ENCODE measurements at regions not wholly inside any gene's neighbourhood (a gene's known extent, or its start where the extent isn't known, plus 50 kb on each side); places are given as distances from the start of the nearest gene placed in this dataset.

DNA sequence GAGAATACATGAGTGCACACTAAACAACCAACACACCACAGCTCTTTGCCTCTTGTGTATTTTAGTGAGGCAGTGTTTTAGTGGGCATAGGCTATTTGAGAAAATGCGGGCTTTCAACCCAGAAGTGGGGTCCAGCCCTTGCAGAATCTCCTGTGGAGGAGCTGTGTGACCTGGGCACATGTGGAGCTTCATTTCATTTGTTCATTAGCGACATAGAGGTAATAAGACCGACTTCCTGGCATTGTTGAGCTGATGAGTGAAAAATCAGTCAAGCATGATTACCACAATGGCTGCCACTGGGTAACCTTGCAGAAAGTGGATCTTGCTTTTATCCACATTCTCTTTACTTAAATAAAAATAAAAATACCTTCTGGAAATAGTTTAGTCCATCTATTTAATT is 923.5 kb downstream of the BCL11B start:
- DNase-seq (ENCODE audit: low read depth in 6 of 9, low spot score in 9 of 9): no peak
- H3K4me1 ChIP-seq (ENCODE audit: control insufficient read depth in 2 of 2, insufficient read depth in 2 of 2, low read length in 2 of 2): peaks cover 0 to 15% of the 10 kb centered on the region in 2 donors
- H3K27me3 ChIP-seq (ENCODE audit: control insufficient read depth in 2 of 2, insufficient read depth in 1 of 2, low read length in 1 of 2): no peaks in the 10 kb centered on the region
- H3K36me3 ChIP-seq (ENCODE audit: control insufficient read depth in 2 of 2, insufficient read depth in 2 of 2, low read length in 1 of 2): no peaks in the 10 kb centered on the region
- no peak overlapping the region for H3K4me3 ChIP-seq (ENCODE audit: low read length in 2 of 2)
- 98% methylated on average over 3 of the region's 3 CpGs for WGBS
- no peak overlapping the region for H3K27ac ChIP-seq (ENCODE audit: low read depth in 1 of 2, low read length in 1 of 2)
- H3K9me3 ChIP-seq (ENCODE audit: control insufficient read depth in 2 of 2, insufficient read depth in 1 of 2, low read length in 1 of 2): peaks cover 0 to 6% of the 10 kb centered on the region in 2 donors

DNA sequence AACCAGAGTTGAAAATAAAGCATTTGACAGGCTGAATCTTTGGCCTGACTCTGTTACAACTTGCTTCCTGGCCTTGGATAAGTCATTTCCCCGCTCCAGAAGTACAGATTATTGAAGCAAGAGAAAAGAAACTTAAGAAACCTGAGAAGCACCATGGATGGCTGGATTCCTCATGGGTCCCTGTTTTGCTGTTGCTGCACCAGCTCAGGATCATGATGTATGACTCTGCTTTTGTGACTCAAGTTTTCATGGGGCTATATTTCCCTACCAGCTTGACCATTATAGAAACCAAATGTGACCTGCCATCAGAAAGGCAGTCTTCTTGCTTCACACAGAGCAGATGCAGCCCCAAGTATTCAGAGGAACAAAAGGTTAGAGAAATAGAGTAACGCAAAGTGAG is 921.8 kb downstream of the BCL11B start:
- H3K4me3 ChIP-seq (ENCODE audit: low read length in 2 of 2): no peak overlapping the region

DNA sequence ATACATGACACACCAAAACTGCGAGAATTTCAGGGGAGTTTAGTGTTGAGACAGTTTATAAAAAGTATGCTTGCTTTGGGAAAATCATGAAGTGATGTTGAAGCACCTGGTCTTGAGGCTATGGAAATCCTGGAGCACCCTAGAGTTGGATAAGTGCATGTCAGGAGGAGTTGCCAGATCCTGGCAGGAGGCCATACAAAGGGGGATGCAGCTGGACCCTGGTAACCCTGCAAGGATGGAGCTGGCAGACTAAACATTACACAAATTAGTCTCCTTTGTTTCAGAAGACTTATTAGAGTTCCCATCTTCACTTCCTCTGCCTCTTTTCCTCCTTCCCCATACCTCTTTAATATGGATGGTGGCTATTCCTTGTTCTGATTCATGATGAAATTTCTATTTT is 907.0 kb downstream of the BCL11B start:
- no peak for DNase-seq (ENCODE audit: low read depth in 6 of 9, low spot score in 9 of 9)
- WGBS: 95% methylated on average over 1 of the region's 1 CpG
- peaks cover 0 to 7% of the 10 kb centered on the region in 2 donors for H3K36me3 ChIP-seq (ENCODE audit: control insufficient read depth in 2 of 2, insufficient read depth in 2 of 2, low read length in 1 of 2)
- no peak overlapping the region for H3K4me3 ChIP-seq (ENCODE audit: low read length in 2 of 2)
- no peak overlapping the region for H3K27ac ChIP-seq (ENCODE audit: low read depth in 1 of 2, low read length in 1 of 2)
- no peaks in the 10 kb centered on the region for H3K27me3 ChIP-seq (ENCODE audit: control insufficient read depth in 2 of 2, insufficient read depth in 1 of 2, low read length in 1 of 2)
- H3K4me1 ChIP-seq (ENCODE audit: control insufficient read depth in 2 of 2, insufficient read depth in 2 of 2, low read length in 2 of 2): peaks cover 2 to 14% of the 10 kb centered on the region in 2 donors
- H3K9me3 ChIP-seq (ENCODE audit: control insufficient read depth in 2 of 2, insufficient read depth in 1 of 2, low read length in 1 of 2): peaks cover 2 to 18% of the 10 kb centered on the region in 2 donors

More for the DNA sequence above, 921.8 kb downstream of the BCL11B start:
- WGBS: 95% methylated on average over 2 of the region's 2 CpGs
- no peak overlapping the region for H3K27ac ChIP-seq (ENCODE audit: low read depth in 1 of 2, low read length in 1 of 2)
- H3K36me3 ChIP-seq (ENCODE audit: control insufficient read depth in 2 of 2, insufficient read depth in 2 of 2, low read length in 1 of 2): no peaks in the 10 kb centered on the region
- H3K4me1 ChIP-seq (ENCODE audit: control insufficient read depth in 2 of 2, insufficient read depth in 2 of 2, low read length in 2 of 2): peaks cover 0 to 12% of the 10 kb centered on the region in 2 donors
- H3K27me3 ChIP-seq (ENCODE audit: control insufficient read depth in 2 of 2, insufficient read depth in 1 of 2, low read length in 1 of 2): no peaks in the 10 kb centered on the region
- DNase-seq (ENCODE audit: low read depth in 6 of 9, low spot score in 9 of 9): no peak
- H3K9me3 ChIP-seq (ENCODE audit: control insufficient read depth in 2 of 2, insufficient read depth in 1 of 2, low read length in 1 of 2): no peaks in the 10 kb centered on the region

DNA sequence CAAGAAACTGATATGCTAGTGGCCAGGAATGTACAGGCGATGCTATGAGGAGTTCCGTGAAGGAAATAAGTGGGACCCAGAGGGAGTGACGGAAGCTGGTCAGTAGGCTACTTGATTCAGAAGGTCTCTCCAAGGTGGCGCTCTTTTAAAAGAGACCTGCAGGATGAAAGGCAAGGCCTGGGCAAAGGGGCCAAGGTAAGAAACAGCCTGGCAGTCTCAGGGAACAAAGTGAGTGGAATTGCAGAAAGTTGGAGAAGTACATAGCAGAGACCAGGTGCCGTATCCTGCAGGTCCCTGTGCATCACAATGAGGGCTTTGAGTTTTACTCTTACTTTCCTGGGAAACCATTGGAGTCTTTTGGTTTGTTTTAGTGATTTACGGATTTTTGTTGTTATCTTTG is 905.6 kb downstream of the BCL11B start:
- H3K27ac ChIP-seq (ENCODE audit: low read depth in 1 of 2, low read length in 1 of 2): no peak overlapping the region
- peaks cover 2 to 14% of the 10 kb centered on the region in 2 donors for H3K4me1 ChIP-seq (ENCODE audit: control insufficient read depth in 2 of 2, insufficient read depth in 2 of 2, low read length in 2 of 2)
- 98% methylated on average over 6 of the region's 6 CpGs for WGBS
- H3K9me3 ChIP-seq (ENCODE audit: control insufficient read depth in 2 of 2, insufficient read depth in 1 of 2, low read length in 1 of 2): peaks cover 2 to 18% of the 10 kb centered on the region in 2 donors
- H3K27me3 ChIP-seq (ENCODE audit: control insufficient read depth in 2 of 2, insufficient read depth in 1 of 2, low read length in 1 of 2): no peaks in the 10 kb centered on the region
- H3K36me3 ChIP-seq (ENCODE audit: control insufficient read depth in 2 of 2, insufficient read depth in 2 of 2, low read length in 1 of 2): peaks cover 0 to 7% of the 10 kb centered on the region in 2 donors
- H3K4me3 ChIP-seq (ENCODE audit: low read length in 2 of 2): no peak overlapping the region
- no peak for DNase-seq (ENCODE audit: low read depth in 6 of 9, low spot score in 9 of 9)

DNA sequence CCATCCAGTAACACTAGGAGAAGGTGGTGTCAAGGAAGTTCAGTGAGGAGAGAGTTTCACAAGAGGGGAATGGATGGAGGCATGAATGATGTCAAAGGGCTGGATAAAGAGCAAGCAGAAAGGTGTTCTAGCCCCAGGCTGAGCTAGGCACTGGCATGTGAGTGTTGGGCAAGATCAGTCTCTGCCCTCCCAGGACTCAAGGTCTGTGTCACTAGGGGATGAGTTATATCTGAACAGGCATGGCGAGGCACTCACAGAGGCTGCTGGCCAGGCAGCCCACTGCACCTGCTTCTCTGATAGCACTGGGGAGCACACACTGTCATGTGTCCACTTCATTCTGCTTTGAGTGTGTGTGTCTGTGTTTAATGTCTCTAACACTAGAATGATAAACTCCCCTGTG is 903.8 kb downstream of the BCL11B start:
- no peak overlapping the region for H3K4me3 ChIP-seq (ENCODE audit: low read length in 2 of 2)
- H3K4me1 ChIP-seq (ENCODE audit: control insufficient read depth in 2 of 2, insufficient read depth in 2 of 2, low read length in 2 of 2): peaks cover 2 to 14% of the 10 kb centered on the region in 2 donors
- WGBS: 100% methylated on average over 1 of the region's 1 CpG
- peaks cover 0 to 7% of the 10 kb centered on the region in 2 donors for H3K36me3 ChIP-seq (ENCODE audit: control insufficient read depth in 2 of 2, insufficient read depth in 2 of 2, low read length in 1 of 2)
- H3K9me3 ChIP-seq (ENCODE audit: control insufficient read depth in 2 of 2, insufficient read depth in 1 of 2, low read length in 1 of 2): peaks cover 2 to 18% of the 10 kb centered on the region in 2 donors
- H3K27ac ChIP-seq (ENCODE audit: low read depth in 1 of 2, low read length in 1 of 2): peak overlapping the region in 1 of 2 donors; percentile 49
- no peak for DNase-seq (ENCODE audit: low read depth in 6 of 9, low spot score in 9 of 9)
- no peaks in the 10 kb centered on the region for H3K27me3 ChIP-seq (ENCODE audit: control insufficient read depth in 2 of 2, insufficient read depth in 1 of 2, low read length in 1 of 2)

DNA sequence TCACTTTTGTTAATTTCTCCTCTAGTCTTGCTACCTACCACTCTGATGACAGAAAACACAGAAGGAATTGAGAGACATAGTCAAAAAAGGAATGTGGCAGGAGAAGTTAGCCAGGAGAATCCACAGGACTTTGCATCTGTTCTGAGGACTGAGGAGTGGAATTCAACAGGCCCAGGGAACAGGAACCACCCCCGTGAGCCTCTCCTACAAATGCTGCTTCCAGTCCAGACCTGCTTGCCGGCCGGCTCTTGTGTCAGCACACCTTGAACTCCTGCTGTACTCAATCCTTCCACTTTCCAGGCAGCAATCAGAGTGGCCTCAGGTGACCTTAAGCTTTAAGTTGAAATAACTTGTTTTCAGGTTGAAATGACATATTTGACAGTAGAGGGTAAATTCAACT is 903.1 kb downstream of the BCL11B start:
- no peak for DNase-seq (ENCODE audit: low read depth in 6 of 9, low spot score in 9 of 9)
- H3K9me3 ChIP-seq (ENCODE audit: control insufficient read depth in 2 of 2, insufficient read depth in 1 of 2, low read length in 1 of 2): peaks cover 2 to 18% of the 10 kb centered on the region in 2 donors
- H3K36me3 ChIP-seq (ENCODE audit: control insufficient read depth in 2 of 2, insufficient read depth in 2 of 2, low read length in 1 of 2): peaks cover 0 to 7% of the 10 kb centered on the region in 2 donors
- 91% methylated on average over 3 of the region's 3 CpGs for WGBS
- peaks cover 2 to 14% of the 10 kb centered on the region in 2 donors for H3K4me1 ChIP-seq (ENCODE audit: control insufficient read depth in 2 of 2, insufficient read depth in 2 of 2, low read length in 2 of 2)
- H3K27me3 ChIP-seq (ENCODE audit: control insufficient read depth in 2 of 2, insufficient read depth in 1 of 2, low read length in 1 of 2): no peaks in the 10 kb centered on the region
- no peak overlapping the region for H3K4me3 ChIP-seq (ENCODE audit: low read length in 2 of 2)
- peak overlapping the region in 1 of 2 donors; percentile 30 for H3K27ac ChIP-seq (ENCODE audit: low read depth in 1 of 2, low read length in 1 of 2)

DNA sequence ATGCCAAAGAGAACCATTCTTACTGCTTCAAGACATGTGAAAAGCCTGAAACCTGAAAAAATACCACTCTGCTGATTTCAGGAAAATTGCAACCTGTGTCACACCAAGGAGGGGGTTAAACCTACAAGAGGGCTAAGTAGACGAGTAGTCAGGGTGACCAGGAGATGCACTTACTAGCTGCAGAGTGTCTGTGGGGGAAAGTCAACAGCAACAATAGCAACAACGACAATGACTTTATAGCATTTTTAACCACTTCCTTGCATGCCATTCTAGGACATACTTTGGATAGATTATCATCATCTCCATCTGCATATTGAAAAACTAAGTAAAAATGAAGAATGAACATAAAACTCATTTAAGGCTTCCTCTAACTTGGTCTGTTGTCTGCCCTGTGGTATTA is 902.7 kb downstream of the BCL11B start:
- no peak for DNase-seq (ENCODE audit: low read depth in 6 of 9, low spot score in 9 of 9)
- peaks cover 2 to 14% of the 10 kb centered on the region in 2 donors for H3K4me1 ChIP-seq (ENCODE audit: control insufficient read depth in 2 of 2, insufficient read depth in 2 of 2, low read length in 2 of 2)
- H3K9me3 ChIP-seq (ENCODE audit: control insufficient read depth in 2 of 2, insufficient read depth in 1 of 2, low read length in 1 of 2): peaks cover 2 to 18% of the 10 kb centered on the region in 2 donors
- H3K4me3 ChIP-seq (ENCODE audit: low read length in 2 of 2): no peak overlapping the region
- H3K27ac ChIP-seq (ENCODE audit: low read depth in 1 of 2, low read length in 1 of 2): no peak overlapping the region
- WGBS: 66% methylated on average over 2 of the region's 2 CpGs
- H3K36me3 ChIP-seq (ENCODE audit: control insufficient read depth in 2 of 2, insufficient read depth in 2 of 2, low read length in 1 of 2): peaks cover 0 to 7% of the 10 kb centered on the region in 2 donors
- no peaks in the 10 kb centered on the region for H3K27me3 ChIP-seq (ENCODE audit: control insufficient read depth in 2 of 2, insufficient read depth in 1 of 2, low read length in 1 of 2)

DNA sequence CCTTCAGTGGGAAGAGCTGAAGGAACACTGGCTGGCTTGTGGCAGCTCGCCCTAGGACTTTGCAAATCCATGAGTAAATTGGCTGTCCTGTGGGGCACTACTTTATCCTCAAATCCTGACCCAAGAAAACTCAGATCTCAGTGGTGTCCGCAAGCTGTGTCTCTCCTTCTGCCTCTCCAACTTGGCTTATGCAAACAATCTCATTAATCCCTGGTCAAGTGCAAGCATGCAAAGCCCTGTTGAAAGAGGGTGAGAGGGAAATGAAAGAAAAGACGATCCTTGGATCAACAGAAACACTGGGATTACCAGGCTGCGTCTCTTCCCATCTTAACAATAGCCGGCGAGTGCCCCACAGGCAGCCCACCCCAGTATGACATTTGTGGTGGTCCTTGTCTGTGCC is 901.6 kb downstream of the BCL11B start:
- 93% methylated on average over 6 of the region's 6 CpGs for WGBS
- peak overlapping the region in 1 of 2 donors; percentile 3 for H3K27ac ChIP-seq (ENCODE audit: low read depth in 1 of 2, low read length in 1 of 2)
- H3K4me1 ChIP-seq (ENCODE audit: control insufficient read depth in 2 of 2, insufficient read depth in 2 of 2, low read length in 2 of 2): peaks cover 2 to 14% of the 10 kb centered on the region in 2 donors

DNA sequence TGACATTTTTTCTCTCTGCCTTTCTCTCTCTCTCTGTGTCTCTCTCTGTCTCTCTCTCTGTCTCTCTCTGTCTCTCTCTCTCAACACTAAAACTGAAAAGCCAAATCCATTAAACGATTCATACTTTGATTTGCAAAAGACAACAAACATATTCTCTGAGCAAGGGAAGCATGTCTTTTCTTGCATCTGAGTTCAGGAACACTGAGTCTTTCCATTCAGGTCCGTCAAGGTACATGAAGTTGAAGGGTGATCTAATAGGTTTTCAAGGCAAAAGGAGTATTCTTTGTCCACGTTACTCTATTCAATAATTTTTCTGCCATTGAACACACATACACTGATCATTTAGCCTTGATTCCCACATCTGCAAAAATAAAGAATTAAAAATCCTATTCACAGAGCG is 900.9 kb downstream of the BCL11B start:
- Histone ChIP-seq H3K27ac (ENCODE audit: low read depth in 1 of 2, low read length in 1 of 2) (peak overlapping the region in 1 of 2 donors; percentile 19), H3K4me1 (ENCODE audit: control insufficient read depth in 2 of 2, insufficient read depth in 2 of 2, low read length in 2 of 2) (peaks cover 2 to 14% of the 10 kb centered on the region in 2 donors), H3K9me3 (ENCODE audit: control insufficient read depth in 2 of 2, insufficient read depth in 1 of 2, low read length in 1 of 2) (peaks cover 2 to 18% of the 10 kb centered on the region in 2 donors), H3K36me3 (ENCODE audit: control insufficient read depth in 2 of 2, insufficient read depth in 2 of 2, low read length in 1 of 2) (peaks cover 0 to 7% of the 10 kb centered on the region in 2 donors), H3K4me3 (ENCODE audit: low read length in 2 of 2) (no peak overlapping the region), H3K27me3 (ENCODE audit: control insufficient read depth in 2 of 2, insufficient read depth in 1 of 2, low read length in 1 of 2) (no peaks in the 10 kb centered on the region)
- 94% methylated on average over 4 of the region's 4 CpGs for WGBS
- DNase-seq (ENCODE audit: low read depth in 6 of 9, low spot score in 9 of 9): no peak

More for the DNA sequence above, 901.6 kb downstream of the BCL11B start:
- Histone ChIP-seq H3K27me3 (ENCODE audit: control insufficient read depth in 2 of 2, insufficient read depth in 1 of 2, low read length in 1 of 2) (no peaks in the 10 kb centered on the region), H3K4me3 (ENCODE audit: low read length in 2 of 2) (no peak overlapping the region), H3K9me3 (ENCODE audit: control insufficient read depth in 2 of 2, insufficient read depth in 1 of 2, low read length in 1 of 2) (peaks cover 2 to 18% of the 10 kb centered on the region in 2 donors), H3K36me3 (ENCODE audit: control insufficient read depth in 2 of 2, insufficient read depth in 2 of 2, low read length in 1 of 2) (peaks cover 0 to 7% of the 10 kb centered on the region in 2 donors)
- no peak for DNase-seq (ENCODE audit: low read depth in 6 of 9, low spot score in 9 of 9)
